HepG2 (cell line): ENCODE measurements at regions not wholly inside any gene's neighbourhood (a gene's known extent, or its start where the extent isn't known, plus 50 kb on each side); places are given as distances from the start of the nearest gene placed in this dataset.

Experiments used
- IKZF1 ChIP-seq: fragments of 450-650 bp; IDR thresholded peaks from 2 replicates; pipeline ENCODE4 v1.7.1; 2016
- MATR3 ChIP-seq: sonication (generic); formaldehyde crosslinking; IDR thresholded peaks from 2 replicates; pipeline ENCODE4 v1.4.0; 2020; ENCODE audit warnings: missing genetic modification reagents
- RNF2 ChIP-seq: fragments of 450-650 bp; conservative IDR thresholded peaks from 2 replicates; pipeline ENCODE4 v1.6.1; 2016; ENCODE audit warnings: low read depth
- TF ChIP-seq, protein P1 (sequence below): sonication (generic); formaldehyde crosslinking; IDR thresholded peaks from 2 replicates; pipeline ENCODE4 v1.5.0; 2020; ENCODE audit warnings: mild to moderate bottlenecking, missing genetic modification reagents, moderate library complexity
- TF ChIP-seq, protein P2 (sequence below): sonication (generic); formaldehyde crosslinking; IDR thresholded peaks from 2 replicates; pipeline ENCODE4 v1.8.0; 2022; ENCODE audit warnings: missing genetic modification reagents, mild to moderate bottlenecking, moderate library complexity, borderline replicate concordance

DNA sequence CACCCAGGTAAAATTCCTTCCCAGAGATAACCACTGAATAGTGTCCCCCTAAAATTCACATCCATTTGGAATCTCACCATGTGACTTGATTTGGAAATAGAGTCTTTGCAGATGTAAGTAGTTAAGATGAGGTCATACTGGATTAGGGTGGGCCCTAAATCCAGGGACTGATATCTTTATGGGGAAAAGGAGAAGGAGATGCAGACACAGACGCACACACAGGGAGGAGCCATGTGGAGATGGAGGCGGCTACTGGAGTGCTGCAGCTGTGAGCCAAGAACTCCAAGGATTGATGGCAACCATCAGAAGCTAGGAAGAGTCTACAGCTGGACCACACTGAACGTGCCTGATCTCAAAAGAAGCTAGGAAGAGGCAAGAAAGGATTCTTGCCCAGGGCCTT, 96.6 kb upstream of the SRD5A3 start:
- TF ChIP-seq IKZF1: no peak
- TF ChIP-seq, protein P1, sequence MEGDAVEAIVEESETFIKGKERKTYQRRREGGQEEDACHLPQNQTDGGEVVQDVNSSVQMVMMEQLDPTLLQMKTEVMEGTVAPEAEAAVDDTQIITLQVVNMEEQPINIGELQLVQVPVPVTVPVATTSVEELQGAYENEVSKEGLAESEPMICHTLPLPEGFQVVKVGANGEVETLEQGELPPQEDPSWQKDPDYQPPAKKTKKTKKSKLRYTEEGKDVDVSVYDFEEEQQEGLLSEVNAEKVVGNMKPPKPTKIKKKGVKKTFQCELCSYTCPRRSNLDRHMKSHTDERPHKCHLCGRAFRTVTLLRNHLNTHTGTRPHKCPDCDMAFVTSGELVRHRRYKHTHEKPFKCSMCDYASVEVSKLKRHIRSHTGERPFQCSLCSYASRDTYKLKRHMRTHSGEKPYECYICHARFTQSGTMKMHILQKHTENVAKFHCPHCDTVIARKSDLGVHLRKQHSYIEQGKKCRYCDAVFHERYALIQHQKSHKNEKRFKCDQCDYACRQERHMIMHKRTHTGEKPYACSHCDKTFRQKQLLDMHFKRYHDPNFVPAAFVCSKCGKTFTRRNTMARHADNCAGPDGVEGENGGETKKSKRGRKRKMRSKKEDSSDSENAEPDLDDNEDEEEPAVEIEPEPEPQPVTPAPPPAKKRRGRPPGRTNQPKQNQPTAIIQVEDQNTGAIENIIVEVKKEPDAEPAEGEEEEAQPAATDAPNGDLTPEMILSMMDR (CRISPR knock-in tag): no peak
- TF ChIP-seq, protein P2, sequence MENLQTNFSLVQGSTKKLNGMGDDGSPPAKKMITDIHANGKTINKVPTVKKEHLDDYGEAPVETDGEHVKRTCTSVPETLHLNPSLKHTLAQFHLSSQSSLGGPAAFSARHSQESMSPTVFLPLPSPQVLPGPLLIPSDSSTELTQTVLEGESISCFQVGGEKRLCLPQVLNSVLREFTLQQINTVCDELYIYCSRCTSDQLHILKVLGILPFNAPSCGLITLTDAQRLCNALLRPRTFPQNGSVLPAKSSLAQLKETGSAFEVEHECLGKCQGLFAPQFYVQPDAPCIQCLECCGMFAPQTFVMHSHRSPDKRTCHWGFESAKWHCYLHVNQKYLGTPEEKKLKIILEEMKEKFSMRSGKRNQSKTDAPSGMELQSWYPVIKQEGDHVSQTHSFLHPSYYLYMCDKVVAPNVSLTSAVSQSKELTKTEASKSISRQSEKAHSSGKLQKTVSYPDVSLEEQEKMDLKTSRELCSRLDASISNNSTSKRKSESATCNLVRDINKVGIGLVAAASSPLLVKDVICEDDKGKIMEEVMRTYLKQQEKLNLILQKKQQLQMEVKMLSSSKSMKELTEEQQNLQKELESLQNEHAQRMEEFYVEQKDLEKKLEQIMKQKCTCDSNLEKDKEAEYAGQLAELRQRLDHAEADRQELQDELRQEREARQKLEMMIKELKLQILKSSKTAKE (CRISPR knock-in tag): no peak
- TF ChIP-seq RNF2: no peak
- no peak for TF ChIP-seq MATR3 (CRISPR knock-in tag)
